ENCODE measurements at regions not wholly inside any gene's neighbourhood (a gene's known extent, or its start where the extent isn't known, plus 50 kb on each side); places are given as distances from the start of the nearest gene placed in this dataset.
"Not testable (repeated sequence)": the region's sequence is repeated elsewhere in the genome, so short reads cannot be mapped to it uniquely, and the experiment has no call there.

DNA sequence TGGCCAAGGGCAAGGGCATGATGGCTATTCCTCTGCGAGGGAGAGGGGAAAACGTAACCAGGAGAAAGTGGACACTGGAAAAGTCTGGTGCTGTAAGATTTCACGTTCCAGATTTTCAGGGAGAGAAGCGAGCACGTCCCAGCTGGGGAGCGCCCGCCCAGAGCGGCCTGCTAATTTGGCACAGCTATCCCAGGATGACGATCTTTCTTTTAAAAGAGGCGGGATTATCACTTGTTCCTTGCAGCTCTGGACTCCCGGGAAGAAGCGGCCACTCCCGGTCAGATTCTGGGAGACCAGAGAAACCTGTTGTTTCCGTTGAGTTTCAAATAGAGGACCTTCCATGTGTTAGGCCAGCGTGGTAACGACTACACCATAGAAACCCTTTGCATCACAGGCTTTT lies 144.2 kb upstream of the ZNF322 start:
- not testable (repeated sequence) for H3K9me3 ChIP-seq (ENCODE audit: control insufficient read depth, insufficient read depth, low read length); H3K27ac ChIP-seq (ENCODE audit: low read length); H3K27me3 ChIP-seq (ENCODE audit: control insufficient read depth, insufficient read depth, low read length); H3K4me3 ChIP-seq (ENCODE audit: low read length); H3K36me3 ChIP-seq (ENCODE audit: control insufficient read depth, insufficient read depth, low read length); DNase-seq (ENCODE audit: low read depth, low spot score); H3K4me1 ChIP-seq (ENCODE audit: control insufficient read depth, insufficient read depth, low read length)
- WGBS (ENCODE audit: insufficient coverage, insufficient read length) = no CpG with 5 or more reads among the region's 16 CpGs

DNA sequence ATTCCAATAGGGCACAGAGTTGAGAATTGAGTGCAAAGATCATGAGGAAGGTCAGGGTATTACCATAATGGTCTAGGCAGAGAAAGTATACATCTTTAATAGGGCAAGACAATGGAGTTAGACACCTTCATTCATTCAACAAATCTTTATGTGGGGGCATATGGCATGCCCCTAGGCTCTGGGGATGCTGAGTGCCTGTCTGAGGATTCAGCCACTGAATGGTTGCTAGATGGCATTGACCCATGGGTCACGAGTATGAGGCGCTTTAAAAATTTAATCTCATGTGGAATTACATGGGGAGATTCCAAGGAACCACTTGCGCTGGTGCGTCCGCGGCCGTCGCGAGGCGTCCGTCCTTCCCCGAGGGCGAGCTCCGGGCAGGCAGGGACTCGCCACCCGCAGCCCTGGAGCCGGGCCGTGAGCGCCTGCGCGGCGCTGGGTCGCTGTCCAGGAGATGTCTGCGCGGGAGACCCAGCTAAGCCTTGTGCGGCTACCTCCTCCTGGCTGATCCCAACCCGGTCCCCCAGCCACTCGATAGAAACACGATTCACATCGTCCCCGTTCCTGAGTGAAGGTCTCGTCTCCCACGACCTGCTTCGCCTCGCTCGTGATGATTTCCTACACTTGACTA lies 152.1 kb upstream of the ZNF322 start:
- WGBS (ENCODE audit: insufficient coverage, insufficient read length) = no CpG with 5 or more reads among the region's 36 CpGs
- H3K27ac ChIP-seq (ENCODE audit: low read length); DNase-seq (ENCODE audit: low read depth, low spot score); H3K4me1 ChIP-seq (ENCODE audit: control insufficient read depth, insufficient read depth, low read length); H3K36me3 ChIP-seq (ENCODE audit: control insufficient read depth, insufficient read depth, low read length); H3K9me3 ChIP-seq (ENCODE audit: control insufficient read depth, insufficient read depth, low read length); H3K27me3 ChIP-seq (ENCODE audit: control insufficient read depth, insufficient read depth, low read length); H3K4me3 ChIP-seq (ENCODE audit: low read length): not testable (repeated sequence)

DNA sequence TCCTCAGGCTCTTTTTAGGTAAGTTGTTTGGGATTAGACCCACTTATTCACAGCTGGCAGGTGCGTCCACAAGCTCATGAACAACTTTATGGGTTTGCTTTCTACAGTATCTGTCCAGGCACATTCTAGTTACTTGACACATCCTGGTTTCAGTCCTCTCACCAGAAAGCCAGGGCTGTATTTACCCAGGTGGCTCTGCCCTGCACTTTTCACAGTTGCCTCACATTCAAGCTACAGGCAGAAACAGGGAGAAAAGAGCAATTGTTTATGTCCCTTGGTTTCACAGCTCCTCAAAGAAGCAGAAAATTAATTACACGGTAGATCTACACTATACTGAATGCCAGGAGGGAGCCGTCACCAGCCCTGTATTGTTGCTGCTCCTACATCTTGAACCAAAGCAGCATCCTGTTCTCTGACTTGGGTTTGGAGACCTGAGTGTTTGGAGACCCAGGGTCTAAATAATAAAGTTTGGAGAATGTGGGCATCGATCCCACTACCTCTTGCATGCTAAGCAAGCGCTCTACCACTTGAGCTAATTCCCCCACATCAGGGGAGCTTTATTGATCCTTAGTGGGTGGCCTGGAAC lies 159.2 kb upstream of the ZNF322 start:
- not testable (repeated sequence) for DNase-seq (ENCODE audit: low read depth, low spot score); H3K4me3 ChIP-seq (ENCODE audit: low read length); H3K4me1 ChIP-seq (ENCODE audit: control insufficient read depth, insufficient read depth, low read length); H3K36me3 ChIP-seq (ENCODE audit: control insufficient read depth, insufficient read depth, low read length); H3K27me3 ChIP-seq (ENCODE audit: control insufficient read depth, insufficient read depth, low read length); H3K27ac ChIP-seq (ENCODE audit: low read length); H3K9me3 ChIP-seq (ENCODE audit: control insufficient read depth, insufficient read depth, low read length)
- WGBS (ENCODE audit: insufficient coverage, insufficient read length) = no CpG with 5 or more reads among the region's 5 CpGs

DNA sequence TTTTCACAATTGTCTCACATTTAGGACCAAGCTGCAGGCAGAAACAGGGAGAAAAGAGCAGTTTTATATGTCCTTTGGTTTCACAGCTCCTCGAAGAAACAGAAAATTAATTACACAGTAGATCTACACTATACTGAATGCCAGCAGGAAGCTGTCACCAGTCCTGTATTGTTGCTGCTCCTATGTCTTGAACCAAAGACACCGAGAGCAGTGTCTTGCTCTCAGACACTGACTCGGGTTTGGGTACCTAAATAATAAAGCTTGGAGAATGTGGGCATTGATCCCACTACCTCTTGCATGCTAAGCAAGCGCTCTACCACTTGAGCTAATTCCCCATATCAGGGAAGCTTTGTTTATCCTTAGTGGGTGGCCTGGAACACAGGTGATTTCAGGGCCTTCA lies 168.4 kb upstream of the ZNF322 start:
- H3K4me1 ChIP-seq (ENCODE audit: control insufficient read depth, insufficient read depth, low read length) = not testable (repeated sequence)
- whole genome bisulfite sequencing (ENCODE audit: insufficient coverage, insufficient read length) = no CpG with 5 or more reads among the region's 4 CpGs

DNA sequence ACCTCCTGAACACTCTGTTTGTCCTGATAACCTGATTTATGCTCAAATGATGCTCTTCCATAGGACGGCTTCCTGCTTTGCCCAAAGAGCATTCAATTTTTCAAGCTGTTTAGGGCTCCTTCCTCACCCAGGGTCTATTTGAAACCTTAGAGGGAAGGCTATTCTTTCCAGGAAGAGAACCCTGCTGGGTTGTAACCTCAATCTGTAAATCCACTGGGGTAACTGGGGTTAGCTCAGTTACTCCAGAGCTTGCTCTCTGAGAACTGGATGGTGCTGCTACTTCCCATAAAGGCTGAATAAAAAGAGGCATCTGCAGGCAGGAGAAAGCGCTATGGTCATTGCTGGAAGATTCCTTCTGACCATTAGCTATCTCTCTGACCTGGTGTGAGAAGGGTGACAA lies 169.9 kb upstream of the ZNF322 start:
- H3K9me3 ChIP-seq (ENCODE audit: control insufficient read depth, insufficient read depth, low read length); H3K27ac ChIP-seq (ENCODE audit: low read length); H3K4me3 ChIP-seq (ENCODE audit: low read length); H3K4me1 ChIP-seq (ENCODE audit: control insufficient read depth, insufficient read depth, low read length); DNase-seq (ENCODE audit: low read depth, low spot score); H3K27me3 ChIP-seq (ENCODE audit: control insufficient read depth, insufficient read depth, low read length); H3K36me3 ChIP-seq (ENCODE audit: control insufficient read depth, insufficient read depth, low read length): not testable (repeated sequence)
- WGBS (ENCODE audit: insufficient coverage, insufficient read length) = no CpG with 5 or more reads among the region's 2 CpGs

More for the DNA sequence above, 168.4 kb upstream of the ZNF322 start:
- H3K9me3 ChIP-seq (ENCODE audit: control insufficient read depth, insufficient read depth, low read length); H3K4me3 ChIP-seq (ENCODE audit: low read length); H3K27ac ChIP-seq (ENCODE audit: low read length); H3K36me3 ChIP-seq (ENCODE audit: control insufficient read depth, insufficient read depth, low read length); DNase-seq (ENCODE audit: low read depth, low spot score); H3K27me3 ChIP-seq (ENCODE audit: control insufficient read depth, insufficient read depth, low read length): not testable (repeated sequence)

DNA sequence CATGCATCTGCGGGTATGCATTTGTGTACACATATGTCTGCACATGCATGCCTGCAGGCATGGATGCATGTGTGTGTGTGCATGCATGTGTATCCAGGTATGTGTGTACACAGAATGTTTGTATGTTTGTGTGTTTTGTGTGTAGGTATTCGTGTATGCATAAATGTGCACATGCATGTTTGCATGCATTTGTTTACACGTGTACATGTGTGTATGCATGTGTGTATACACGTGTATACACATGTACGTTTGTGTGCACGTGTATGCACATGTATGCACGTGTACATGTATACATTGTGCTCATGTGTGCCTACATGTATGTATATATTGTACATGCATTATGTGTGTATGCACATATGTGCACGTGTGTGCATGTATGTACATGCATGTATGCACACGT lies 171.4 kb upstream of the ZNF322 start:
- not testable (repeated sequence) for H3K27ac ChIP-seq (ENCODE audit: low read length); DNase-seq (ENCODE audit: low read depth, low spot score); H3K36me3 ChIP-seq (ENCODE audit: control insufficient read depth, insufficient read depth, low read length); H3K9me3 ChIP-seq (ENCODE audit: control insufficient read depth, insufficient read depth, low read length); H3K27me3 ChIP-seq (ENCODE audit: control insufficient read depth, insufficient read depth, low read length); H3K4me3 ChIP-seq (ENCODE audit: low read length); H3K4me1 ChIP-seq (ENCODE audit: control insufficient read depth, insufficient read depth, low read length)
- no CpG with 5 or more reads among the region's 9 CpGs for WGBS (ENCODE audit: insufficient coverage, insufficient read length)

DNA sequence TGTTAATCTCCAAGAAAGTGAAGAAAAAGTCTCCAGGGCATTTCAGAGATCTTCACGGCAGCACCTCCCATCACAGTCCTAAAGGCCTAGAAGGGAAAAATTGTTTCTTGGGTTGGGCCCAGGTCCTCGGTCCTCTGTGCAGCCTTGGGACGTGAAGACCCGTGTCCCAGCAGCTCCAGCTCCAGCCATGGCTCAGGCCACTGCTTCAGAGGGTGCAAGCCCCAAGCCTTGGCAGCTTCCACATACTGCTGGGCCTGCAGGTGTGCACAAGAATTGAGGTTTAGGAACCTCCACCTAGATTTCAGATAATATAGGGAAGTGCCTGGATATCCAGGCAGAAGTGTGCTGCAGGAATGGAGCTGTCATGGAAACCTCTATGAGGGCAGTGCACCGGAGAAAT lies 176.2 kb upstream of the ZNF322 start:
- H3K36me3 ChIP-seq (ENCODE audit: control insufficient read depth, insufficient read depth, low read length); H3K4me3 ChIP-seq (ENCODE audit: low read length); H3K4me1 ChIP-seq (ENCODE audit: control insufficient read depth, insufficient read depth, low read length); H3K9me3 ChIP-seq (ENCODE audit: control insufficient read depth, insufficient read depth, low read length); H3K27me3 ChIP-seq (ENCODE audit: control insufficient read depth, insufficient read depth, low read length); H3K27ac ChIP-seq (ENCODE audit: low read length); DNase-seq (ENCODE audit: low read depth, low spot score): not testable (repeated sequence)
- WGBS (ENCODE audit: insufficient coverage, insufficient read length) = no CpG with 5 or more reads among the region's 5 CpGs

DNA sequence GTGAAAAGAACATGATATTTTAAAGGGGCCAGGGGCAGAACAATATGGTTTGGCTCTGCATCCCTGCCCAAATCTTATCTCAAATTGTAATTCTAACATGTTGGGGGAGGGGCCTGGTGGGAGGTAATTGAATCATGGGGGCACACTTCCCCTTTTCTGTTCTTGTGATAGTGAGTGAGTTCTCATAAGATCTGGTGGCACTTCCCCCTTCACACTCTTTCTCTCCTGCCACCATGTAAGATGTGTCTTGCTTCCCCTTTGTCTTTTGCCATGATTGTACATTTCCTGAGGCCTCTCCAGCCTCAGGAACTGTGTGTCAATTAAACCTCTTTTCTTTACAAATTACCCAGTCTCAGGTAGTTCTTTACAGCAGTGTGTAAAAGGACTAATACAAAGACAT lies 177.1 kb upstream of the ZNF322 start:
- not testable (repeated sequence) for DNase-seq (ENCODE audit: low read depth, low spot score); H3K4me3 ChIP-seq (ENCODE audit: low read length); H3K27me3 ChIP-seq (ENCODE audit: control insufficient read depth, insufficient read depth, low read length); H3K4me1 ChIP-seq (ENCODE audit: control insufficient read depth, insufficient read depth, low read length); H3K36me3 ChIP-seq (ENCODE audit: control insufficient read depth, insufficient read depth, low read length); H3K9me3 ChIP-seq (ENCODE audit: control insufficient read depth, insufficient read depth, low read length); H3K27ac ChIP-seq (ENCODE audit: low read length)

DNA sequence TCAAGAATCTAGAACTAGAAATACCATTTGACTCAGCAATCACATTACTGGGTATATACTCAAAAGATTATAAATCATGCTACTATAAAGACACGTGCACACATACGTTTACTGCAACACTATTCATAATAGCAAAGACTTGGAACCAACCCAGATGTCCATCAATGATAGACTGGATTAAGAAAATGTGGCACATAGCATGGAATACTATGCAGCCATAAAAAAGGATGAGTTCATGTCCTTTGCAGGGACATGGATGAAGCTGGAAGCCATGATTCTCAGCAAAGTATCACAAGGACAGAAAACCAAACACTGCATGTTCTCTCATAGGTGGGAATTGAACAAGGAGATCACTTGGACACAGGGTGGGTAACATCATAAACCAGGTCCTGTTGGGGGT lies 185.3 kb upstream of the ZNF322 start:
- not testable (repeated sequence) for H3K4me3 ChIP-seq (ENCODE audit: low read length); H3K27ac ChIP-seq (ENCODE audit: low read length); H3K27me3 ChIP-seq (ENCODE audit: control insufficient read depth, insufficient read depth, low read length); DNase-seq (ENCODE audit: low read depth, low spot score); H3K9me3 ChIP-seq (ENCODE audit: control insufficient read depth, insufficient read depth, low read length); H3K4me1 ChIP-seq (ENCODE audit: control insufficient read depth, insufficient read depth, low read length); H3K36me3 ChIP-seq (ENCODE audit: control insufficient read depth, insufficient read depth, low read length)
- WGBS (ENCODE audit: insufficient coverage, insufficient read length) = no CpG with 5 or more reads among the region's 2 CpGs

DNA sequence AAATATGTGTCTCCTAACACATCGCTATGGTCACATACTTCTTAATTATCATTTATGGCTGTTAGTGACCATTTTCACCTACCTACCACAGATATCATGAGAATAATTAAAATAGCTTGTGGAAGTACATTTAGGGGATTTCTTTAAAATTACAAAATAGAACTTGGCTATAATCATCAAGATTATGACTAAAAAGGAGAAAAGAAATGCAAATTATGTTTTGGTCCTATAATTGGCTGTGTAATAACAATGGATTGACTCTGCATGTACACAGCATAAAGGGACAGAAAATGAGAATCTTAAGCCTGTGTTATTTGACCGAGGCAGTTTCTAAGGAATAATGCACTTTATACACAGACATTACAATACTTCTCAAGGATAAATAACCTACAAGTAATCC lies 197.7 kb upstream of the ZNF322 start:
- H3K36me3 ChIP-seq (ENCODE audit: control insufficient read depth, insufficient read depth, low read length); H3K27ac ChIP-seq (ENCODE audit: low read length); DNase-seq (ENCODE audit: low read depth, low spot score); H3K9me3 ChIP-seq (ENCODE audit: control insufficient read depth, insufficient read depth, low read length); H3K27me3 ChIP-seq (ENCODE audit: control insufficient read depth, insufficient read depth, low read length); H3K4me3 ChIP-seq (ENCODE audit: low read length); H3K4me1 ChIP-seq (ENCODE audit: control insufficient read depth, insufficient read depth, low read length): not testable (repeated sequence)
- no CpG with 5 or more reads among the region's 2 CpGs for WGBS (ENCODE audit: insufficient coverage, insufficient read length)

DNA sequence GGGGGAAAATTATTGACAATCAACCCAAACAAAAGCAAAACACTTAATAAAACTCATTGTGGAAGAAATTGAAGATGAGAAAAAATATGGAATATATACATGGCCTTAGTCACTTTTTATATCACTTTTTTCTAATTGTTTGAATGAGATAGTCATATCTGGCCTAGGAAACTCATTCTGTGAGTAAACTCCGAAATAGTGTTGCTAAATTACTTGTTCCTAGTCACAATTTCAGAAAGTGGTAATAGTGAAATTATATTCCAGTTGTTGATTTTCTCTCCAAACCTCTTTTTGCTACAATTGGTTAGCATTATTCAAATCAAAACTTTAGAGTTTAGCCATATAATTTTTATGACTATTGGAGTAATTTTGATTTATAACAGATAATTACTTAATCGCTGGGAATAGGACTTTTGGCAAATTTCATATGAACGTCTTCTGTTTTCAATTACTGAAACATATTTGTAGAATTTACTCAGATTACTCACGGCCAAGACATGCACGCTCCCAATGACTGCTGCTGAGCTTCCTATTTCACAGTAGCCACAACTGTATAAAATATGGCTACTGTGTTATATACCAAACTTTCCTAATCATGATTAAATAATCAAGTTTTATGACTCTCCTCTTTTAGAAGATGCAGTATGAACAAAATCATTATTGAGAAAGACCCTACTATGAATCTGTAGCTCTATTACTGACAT lies 199.7 kb upstream of the ZNF322 start:
- H3K9me3 ChIP-seq (ENCODE audit: control insufficient read depth, insufficient read depth, low read length); H3K27ac ChIP-seq (ENCODE audit: low read length); H3K27me3 ChIP-seq (ENCODE audit: control insufficient read depth, insufficient read depth, low read length); H3K4me1 ChIP-seq (ENCODE audit: control insufficient read depth, insufficient read depth, low read length); H3K36me3 ChIP-seq (ENCODE audit: control insufficient read depth, insufficient read depth, low read length); H3K4me3 ChIP-seq (ENCODE audit: low read length); DNase-seq (ENCODE audit: low read depth, low spot score): not testable (repeated sequence)
- no CpG with 5 or more reads among the region's 5 CpGs for WGBS (ENCODE audit: insufficient coverage, insufficient read length)
